ENCODE measurements at regions not wholly inside any gene's neighbourhood (a gene's known extent, or its start where the extent isn't known, plus 50 kb on each side); places are given as distances from the start of the nearest gene placed in this dataset.

DNA sequence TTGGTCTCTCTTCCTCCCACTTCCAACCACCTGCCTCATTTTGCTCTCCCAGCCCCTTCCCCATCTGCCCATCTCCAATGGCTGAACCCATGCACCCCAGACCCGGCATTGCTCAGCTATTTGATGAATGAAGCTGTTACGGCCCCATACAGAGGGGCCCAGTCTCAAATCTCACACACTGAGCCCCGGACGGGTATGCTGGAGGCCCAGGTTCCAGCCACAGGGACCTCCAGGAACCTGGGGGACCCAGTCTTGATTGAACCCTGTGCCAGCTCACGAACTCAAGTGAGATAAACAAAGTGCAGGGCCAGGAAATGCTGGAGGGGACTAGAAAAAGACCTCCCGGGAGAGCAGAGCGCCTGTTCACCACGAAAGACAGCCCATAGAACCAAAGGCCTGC, 63.4 kb upstream of the TEX51 start:
- no peak for DNase-seq (ENCODE audit: low read depth)
- H3K4me3 ChIP-seq (ENCODE audit: low read depth, low read length), result no peak overlapping the region
- TF ChIP-seq, protein P1, sequence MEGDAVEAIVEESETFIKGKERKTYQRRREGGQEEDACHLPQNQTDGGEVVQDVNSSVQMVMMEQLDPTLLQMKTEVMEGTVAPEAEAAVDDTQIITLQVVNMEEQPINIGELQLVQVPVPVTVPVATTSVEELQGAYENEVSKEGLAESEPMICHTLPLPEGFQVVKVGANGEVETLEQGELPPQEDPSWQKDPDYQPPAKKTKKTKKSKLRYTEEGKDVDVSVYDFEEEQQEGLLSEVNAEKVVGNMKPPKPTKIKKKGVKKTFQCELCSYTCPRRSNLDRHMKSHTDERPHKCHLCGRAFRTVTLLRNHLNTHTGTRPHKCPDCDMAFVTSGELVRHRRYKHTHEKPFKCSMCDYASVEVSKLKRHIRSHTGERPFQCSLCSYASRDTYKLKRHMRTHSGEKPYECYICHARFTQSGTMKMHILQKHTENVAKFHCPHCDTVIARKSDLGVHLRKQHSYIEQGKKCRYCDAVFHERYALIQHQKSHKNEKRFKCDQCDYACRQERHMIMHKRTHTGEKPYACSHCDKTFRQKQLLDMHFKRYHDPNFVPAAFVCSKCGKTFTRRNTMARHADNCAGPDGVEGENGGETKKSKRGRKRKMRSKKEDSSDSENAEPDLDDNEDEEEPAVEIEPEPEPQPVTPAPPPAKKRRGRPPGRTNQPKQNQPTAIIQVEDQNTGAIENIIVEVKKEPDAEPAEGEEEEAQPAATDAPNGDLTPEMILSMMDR (IDR thresholded peaks at IDR 0.05; ENCODE audit: control insufficient read depth, extremely low read depth, insufficient read depth), result no peak

DNA sequence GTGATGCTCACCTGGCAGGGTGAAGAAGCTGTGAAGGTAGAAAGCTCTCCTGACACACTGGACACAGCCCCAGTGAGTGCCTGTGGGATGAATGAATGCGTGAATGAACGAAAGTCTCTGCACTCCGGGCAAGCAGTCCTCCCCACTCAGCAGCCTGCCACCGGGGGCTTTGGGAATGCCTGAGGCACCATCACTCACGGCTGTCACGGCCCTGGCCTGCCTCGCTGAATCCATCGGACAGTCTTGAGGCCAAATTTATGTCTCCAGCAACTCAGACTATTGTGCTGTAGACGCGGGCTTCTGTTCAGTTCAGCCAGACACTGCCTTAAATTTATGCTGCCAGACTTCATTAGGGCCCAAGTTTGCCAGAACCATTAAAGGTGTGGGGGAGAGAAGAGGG, 62.9 kb upstream of the TEX51 start:
- no peak overlapping the region for H3K4me3 ChIP-seq (ENCODE audit: low read depth, low read length)
- TF ChIP-seq, protein P1 (IDR thresholded peaks at IDR 0.05; ENCODE audit: control insufficient read depth, extremely low read depth, insufficient read depth), result no peak
- DNase-seq (ENCODE audit: low read depth), result no peak

DNA sequence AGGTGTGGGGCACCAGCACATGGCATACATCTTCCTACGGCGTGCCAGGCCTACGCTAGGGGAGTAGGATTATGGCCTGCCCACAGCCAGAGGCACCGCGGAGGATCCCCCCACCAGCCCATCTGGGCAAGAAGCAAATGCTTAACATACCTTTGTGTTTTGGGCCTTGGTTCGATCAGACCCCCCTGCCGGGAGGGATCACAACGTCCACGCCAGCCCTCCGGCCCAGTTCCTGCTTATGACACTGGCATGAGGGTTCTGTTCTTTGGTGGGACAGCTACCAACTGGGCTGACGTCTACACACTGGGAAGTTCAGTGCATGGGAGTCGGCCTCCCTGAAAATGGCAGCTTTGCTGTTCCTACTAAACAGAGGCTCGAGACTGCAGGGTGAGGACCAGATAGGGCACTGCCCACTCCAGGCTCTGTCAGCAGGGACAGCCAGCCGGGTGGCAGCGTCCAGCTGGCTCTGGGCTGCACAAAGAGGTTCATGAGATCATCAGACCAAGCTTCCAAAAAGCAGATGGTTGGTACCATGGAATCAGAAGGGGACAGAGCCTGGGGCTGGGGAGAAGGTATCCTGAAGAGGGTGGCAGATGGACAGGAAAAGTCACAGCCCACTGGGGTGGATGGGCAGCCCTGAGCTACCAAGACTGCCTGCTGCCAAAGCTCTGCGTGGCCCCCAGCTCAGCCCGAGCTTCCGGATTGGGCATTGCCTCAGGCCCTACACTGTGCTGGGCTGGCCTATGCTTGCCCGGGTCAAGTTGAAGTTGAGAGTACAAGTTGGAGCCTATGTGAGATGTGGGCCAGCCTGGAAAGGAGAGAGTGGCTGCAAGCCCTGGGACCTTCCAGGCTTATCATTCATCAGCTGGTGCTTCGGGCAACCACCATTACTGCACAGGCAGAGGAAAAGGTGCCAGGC, 61.7 kb upstream of the TEX51 start:
- H3K4me3 ChIP-seq (ENCODE audit: low read depth, low read length), result no peak overlapping the region
- no peak for DNase-seq (ENCODE audit: low read depth)
- TF ChIP-seq, protein P1 (IDR thresholded peaks at IDR 0.05; ENCODE audit: control insufficient read depth, extremely low read depth, insufficient read depth), result no peak

DNA sequence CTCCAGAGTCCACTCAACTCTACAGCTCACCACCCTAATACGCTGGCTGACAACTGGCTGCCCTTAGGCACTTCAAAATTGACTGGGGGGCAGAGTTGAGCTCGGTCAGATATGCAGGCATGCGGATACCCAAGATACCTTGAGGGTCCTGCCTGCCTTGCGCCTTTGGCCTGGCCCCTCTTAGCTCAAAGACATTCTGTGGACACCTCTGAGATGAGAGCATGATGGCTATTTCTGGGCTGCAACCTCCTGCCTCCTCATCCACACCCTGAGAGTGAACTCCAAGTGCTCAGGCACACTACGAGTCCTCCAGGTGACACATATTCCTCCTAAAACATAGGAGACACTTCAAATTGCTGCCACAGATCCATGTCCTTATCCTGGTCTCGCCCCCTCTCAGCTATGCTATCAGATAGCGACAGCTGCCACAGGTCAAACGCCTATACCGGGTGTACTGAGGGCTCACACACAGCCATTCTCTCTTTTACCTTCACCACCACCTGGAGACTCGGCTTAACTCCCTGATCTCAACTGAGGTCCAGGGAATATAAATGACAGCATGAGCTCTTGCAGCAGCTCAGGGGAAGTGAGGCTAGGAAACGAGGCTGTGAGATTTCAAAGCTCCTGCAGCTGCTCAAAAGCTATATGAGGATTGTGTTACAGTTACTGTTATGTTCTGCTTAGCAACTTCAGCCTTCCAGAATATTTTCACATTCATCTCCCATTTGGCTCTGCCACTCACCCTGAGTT, 60.5 kb upstream of the TEX51 start:
- DNase-seq (ENCODE audit: low read depth), result no peak
- TF ChIP-seq, protein P1 (IDR thresholded peaks at IDR 0.05; ENCODE audit: control insufficient read depth, extremely low read depth, insufficient read depth), result no peak
- no peak overlapping the region for H3K4me3 ChIP-seq (ENCODE audit: low read depth, low read length)

DNA sequence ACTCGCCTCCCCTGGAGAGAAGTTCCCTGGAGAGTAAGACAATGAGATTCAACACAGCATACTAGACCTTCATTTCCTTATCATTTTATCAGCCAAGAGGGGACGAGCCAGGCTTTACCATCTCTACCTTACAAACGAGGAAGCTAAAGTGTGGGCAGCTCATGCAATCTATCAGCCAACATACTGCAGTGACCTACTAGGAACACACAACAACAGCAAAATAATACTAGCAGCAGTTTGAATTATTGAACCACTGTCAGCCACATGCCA, 60.0 kb upstream of the TEX51 start:
- H3K4me3 ChIP-seq (ENCODE audit: low read depth, low read length), result no peak overlapping the region
- TF ChIP-seq, protein P1 (IDR thresholded peaks at IDR 0.05; ENCODE audit: control insufficient read depth, extremely low read depth, insufficient read depth), result no peak
- no peak for DNase-seq (ENCODE audit: low read depth)

DNA sequence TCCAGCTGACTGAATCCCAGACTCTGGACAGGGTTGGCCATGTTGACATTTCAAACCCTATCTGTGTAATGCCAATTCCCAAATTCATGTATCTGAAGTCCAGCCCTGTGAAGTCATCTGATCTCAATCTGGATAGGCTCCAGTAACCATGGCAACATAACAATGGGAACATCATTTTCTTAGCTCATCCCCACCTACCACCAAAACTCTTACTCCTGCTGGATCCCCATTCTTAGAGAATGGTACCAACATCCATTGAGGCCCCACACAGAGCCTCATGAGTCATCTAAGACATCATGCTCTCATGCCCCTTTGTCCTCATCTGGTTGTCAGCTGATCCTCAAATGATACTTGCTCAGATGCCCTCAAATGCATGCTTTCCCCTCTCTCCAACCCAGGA, 58.9 kb upstream of the TEX51 start:
- TF ChIP-seq, protein P1 (IDR thresholded peaks at IDR 0.05; ENCODE audit: control insufficient read depth, extremely low read depth, insufficient read depth), result no peak
- H3K4me3 ChIP-seq (ENCODE audit: low read depth, low read length), result no peak overlapping the region

More for the DNA sequence above, 58.9 kb upstream of the TEX51 start:
- DNase-seq (ENCODE audit: low read depth), result no peak
